NOMO-1 (cell line): ENCODE measurements at regions not wholly inside any gene's neighbourhood (a gene's known extent, or its start where the extent isn't known, plus 50 kb on each side); places are given as distances from the start of the nearest gene placed in this dataset.

Experiments used
- DNase-seq, 2 experiments: peaks; one replicate each; lab custom pipeline; 2025; ENCODE audit not compliant: unreplicated experiment in 2 of 2; lab: John Stamatoyannopoulos, UW

GRCh38 chr2:14199040-14199439 is 433.5 kb upstream of the LRATD1 start:
- DNase-seq, result no peak

- DNase-seq, result no peak
These were observed 413.2 kb upstream of the LRATD1 start for GRCh38 chr2:14219306-14219705.

GRCh38 chr2:14220101-14220500 is 412.4 kb upstream of the LRATD1 start:
- DNase-seq, result no peak

- DNase-seq, result no peak
These were observed 411.1 kb upstream of the LRATD1 start for GRCh38 chr2:14221466-14221865.

GRCh38 chr2:14223576-14223975 is 408.9 kb upstream of the LRATD1 start:
- DNase-seq, result no peak

GRCh38 chr2:14231391-14231898 is 401.1 kb upstream of the LRATD1 start:
- DNase-seq, result no peak

GRCh38 chr2:14232217-14232616 is 400.3 kb upstream of the LRATD1 start:
- no peak for DNase-seq

- no peak for DNase-seq
These were observed 397.6 kb upstream of the LRATD1 start for GRCh38 chr2:14234911-14235310.

- no peak for DNase-seq
These were observed 396.9 kb upstream of the LRATD1 start for GRCh38 chr2:14235667-14236066.

GRCh38 chr2:14237902-14238301 is 394.6 kb upstream of the LRATD1 start:
- DNase-seq, result no peak

GRCh38 chr2:14239605-14240004 is 392.9 kb upstream of the LRATD1 start:
- no peak for DNase-seq

- no peak for DNase-seq
These were observed 391.6 kb upstream of the LRATD1 start for GRCh38 chr2:14240868-14241267.

GRCh38 chr2:14245901-14246300 is 386.6 kb upstream of the LRATD1 start:
- DNase-seq, result no peak

- DNase-seq, result no peak
These were observed 377.2 kb upstream of the LRATD1 start for GRCh38 chr2:14255135-14255820.

- no peak for DNase-seq
These were observed 375.6 kb upstream of the LRATD1 start for GRCh38 chr2:14256890-14257289.

GRCh38 chr2:14257801-14258507 is 374.6 kb upstream of the LRATD1 start:
- DNase-seq, result no peak

- no peak for DNase-seq
These were observed 370.7 kb upstream of the LRATD1 start for GRCh38 chr2:14261771-14262170.

- no peak for DNase-seq
These were observed 369.5 kb upstream of the LRATD1 start for GRCh38 chr2:14263053-14263452.

- no peak for DNase-seq
These were observed 362.4 kb upstream of the LRATD1 start for GRCh38 chr2:14270036-14270582.

- no peak for DNase-seq
These were observed 360.0 kb upstream of the LRATD1 start for GRCh38 chr2:14272396-14273075.

GRCh38 chr2:14273650-14274049 is 358.9 kb upstream of the LRATD1 start:
- DNase-seq, result no peak
